Stimulated activated naive B cell treated with anti-CD40 and anti-IgM and Interleukin-4, amounts not matched to agents 10 μg/mL and 1 μg/mL and 100 μg/mL, for 72 hours (primary cell): ENCODE measurements at regions not wholly inside any gene's neighbourhood (a gene's known extent, or its start where the extent isn't known, plus 50 kb on each side); places are given as distances from the start of the nearest gene placed in this dataset.
A peak's percentile ranks its signal among the peaks of the same experiment; 100 is the strongest.
"Not testable (repeated sequence)": the region's sequence is repeated elsewhere in the genome, so short reads cannot be mapped to it uniquely, and the experiment has no call there.

Experiments used
- ATAC-seq, 2 donors: fragments of 150-1000 bp; cut with Tn5 transposase; replicated peaks; 2 replicates each; pipeline ENCODE4 v1.10.0; 2021; ENCODE audit warnings: moderate library complexity in 1 of 2
- DNase-seq: peaks from one replicate; pipeline ENCODE4 v3.0.0; 2021
- H3K27ac Mint-ChIP-seq: one replicate; pipeline ENCODE4 v1.8.0; 2022; ENCODE audit warnings: mild to moderate bottlenecking, mixed read lengths
- H3K27me3 Mint-ChIP-seq, 2 donors: one replicate each; pipeline ENCODE4 v1.8.0; 2022; ENCODE audit warnings: mixed read lengths in 2 of 2
- H3K36me3 Mint-ChIP-seq, 2 donors: one replicate each; pipeline ENCODE4 v1.8.0; 2022; ENCODE audit warnings: mixed read lengths in 2 of 2, mild to moderate bottlenecking in 1 of 2
- H3K4me1 Mint-ChIP-seq, 2 donors: one replicate each; pipeline ENCODE4 v1.8.0; 2022; ENCODE audit warnings: mixed read lengths in 2 of 2, mild to moderate bottlenecking in 1 of 2
- H3K4me3 Mint-ChIP-seq, 2 donors: one replicate each; pipeline ENCODE4 v1.8.0; 2022; ENCODE audit warnings: mild to moderate bottlenecking in 2 of 2, mixed read lengths in 2 of 2, moderate library complexity in 1 of 2
- H3K9me3 Mint-ChIP-seq, 2 donors: one replicate each; pipeline ENCODE4 v1.8.0; 2022; ENCODE audit warnings: mixed read lengths in 2 of 2, mild to moderate bottlenecking in 1 of 2

DNA sequence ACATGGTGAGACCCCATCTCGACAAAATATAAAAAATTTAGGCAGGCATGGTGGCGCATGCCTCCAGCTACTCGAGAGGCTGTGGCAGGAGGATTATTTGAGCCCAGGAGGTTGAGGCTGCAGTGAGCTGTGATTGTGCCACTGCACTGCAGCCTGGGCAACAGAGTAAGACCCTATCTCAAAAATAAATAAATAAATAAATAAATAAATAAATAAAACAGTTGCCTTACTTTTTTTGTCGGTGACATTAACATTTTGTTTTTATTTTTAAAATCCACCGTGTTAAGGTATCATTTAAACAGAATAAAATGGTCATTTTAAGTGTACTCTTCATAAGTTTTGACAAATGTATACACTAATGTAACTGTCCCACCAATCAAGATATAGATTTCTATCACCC is 57.0 kb downstream of the RASL11A start:
- Mint-ChIP-seq H3K4me1 (no peaks in the 10 kb centered on the region), H3K27ac (no peak overlapping the region), H3K9me3 (no peaks in the 10 kb centered on the region), H3K27me3 (peaks cover 13 to 16% of the 10 kb centered on the region in 2 donors), H3K4me3 (no peak overlapping the region), H3K36me3 (no peaks in the 10 kb centered on the region)
- no peak for ATAC-seq
- no peak for DNase-seq

GRCh38 chr13:27329210-27329609 is 58.6 kb downstream of the RASL11A start:
- H3K9me3 Mint-ChIP-seq = no peaks in the 10 kb centered on the region
- no peak overlapping the region for H3K27ac Mint-ChIP-seq
- DNase-seq (no peak), ATAC-seq (no peak)
- no peaks in the 10 kb centered on the region for H3K4me1 Mint-ChIP-seq
- no peak overlapping the region for H3K4me3 Mint-ChIP-seq
- no peaks in the 10 kb centered on the region for H3K36me3 Mint-ChIP-seq
- peaks cover 17 to 21% of the 10 kb centered on the region in 2 donors for H3K27me3 Mint-ChIP-seq

- Mint-ChIP-seq H3K4me3 (no peak overlapping the region), H3K27ac (no peak overlapping the region), H3K27me3 (peaks cover 18 to 23% of the 10 kb centered on the region in 2 donors), H3K9me3 (no peaks in the 10 kb centered on the region), H3K4me1 (peaks cover 0 to 6% of the 10 kb centered on the region in 2 donors), H3K36me3 (no peaks in the 10 kb centered on the region)
- no peak for DNase-seq
- ATAC-seq = no peak
Observed at GRCh38 chr13:27334774-27335435, 64.3 kb downstream of the RASL11A start.

GRCh38 chr13:27336014-27336673 is 65.5 kb downstream of the RASL11A start:
- no peaks in the 10 kb centered on the region for H3K36me3 Mint-ChIP-seq

GRCh38 chr13:27338207-27338606 is 67.6 kb downstream of the RASL11A start:
- Mint-ChIP-seq H3K36me3 (no peaks in the 10 kb centered on the region), H3K4me3 (no peak overlapping the region), H3K4me1 (peaks cover 0 to 6% of the 10 kb centered on the region in 2 donors), H3K9me3 (no peaks in the 10 kb centered on the region), H3K27me3 (peaks cover 15 to 30% of the 10 kb centered on the region in 2 donors), H3K27ac (no peak overlapping the region)
- DNase-seq (no peak), ATAC-seq (no peak)

More at GRCh38 chr13:27336014-27336673, 65.5 kb downstream of the RASL11A start:
- H3K9me3 Mint-ChIP-seq = no peaks in the 10 kb centered on the region
- H3K27ac Mint-ChIP-seq = no peak overlapping the region
- DNase-seq (no peak), ATAC-seq (no peak)
- no peak overlapping the region for H3K4me3 Mint-ChIP-seq
- H3K27me3 Mint-ChIP-seq = peaks cover 20 to 30% of the 10 kb centered on the region in 2 donors
- peaks cover 0 to 6% of the 10 kb centered on the region in 2 donors for H3K4me1 Mint-ChIP-seq

- peaks cover 20 to 30% of the 10 kb centered on the region in 2 donors for H3K27me3 Mint-ChIP-seq
- H3K9me3 Mint-ChIP-seq = no peaks in the 10 kb centered on the region
- H3K4me3 Mint-ChIP-seq = no peak overlapping the region
- H3K27ac Mint-ChIP-seq = no peak overlapping the region
- no peaks in the 10 kb centered on the region for H3K36me3 Mint-ChIP-seq
- H3K4me1 Mint-ChIP-seq = peaks cover 0 to 6% of the 10 kb centered on the region in 2 donors
- ATAC-seq (peak in 1 of 2 donors; percentile 56), DNase-seq (no peak)
Observed at GRCh38 chr13:27338816-27339215, 68.2 kb downstream of the RASL11A start.

DNA sequence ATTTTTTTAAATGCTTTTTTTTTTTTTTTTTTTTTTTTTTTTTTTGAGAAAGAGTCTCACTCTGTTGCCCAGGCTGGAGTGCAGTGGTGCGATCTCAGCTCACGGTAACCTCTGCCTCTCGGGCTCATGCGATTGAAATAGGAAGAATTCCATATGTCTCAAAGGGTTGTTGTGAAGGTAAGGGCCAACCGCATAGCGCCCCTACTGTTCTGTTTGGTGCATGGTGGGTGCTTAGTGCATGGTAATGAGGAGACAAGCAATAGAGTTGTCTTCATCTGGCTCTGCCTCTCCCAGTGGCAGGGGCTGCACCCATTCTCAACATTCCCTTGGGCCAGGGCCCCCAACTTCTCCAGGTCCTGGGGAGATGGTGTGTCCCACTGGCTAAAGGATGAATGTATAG is 68.7 kb downstream of the RASL11A start:
- peak; percentile 81 to 87 for ATAC-seq
- DNase-seq = no peak
- Mint-ChIP-seq H3K4me3 (no peak overlapping the region), H3K36me3 (no peaks in the 10 kb centered on the region), H3K27ac (no peak overlapping the region), H3K4me1 (peaks cover 0 to 6% of the 10 kb centered on the region in 2 donors), H3K9me3 (no peaks in the 10 kb centered on the region), H3K27me3 (peaks cover 24 to 30% of the 10 kb centered on the region in 2 donors)

DNA sequence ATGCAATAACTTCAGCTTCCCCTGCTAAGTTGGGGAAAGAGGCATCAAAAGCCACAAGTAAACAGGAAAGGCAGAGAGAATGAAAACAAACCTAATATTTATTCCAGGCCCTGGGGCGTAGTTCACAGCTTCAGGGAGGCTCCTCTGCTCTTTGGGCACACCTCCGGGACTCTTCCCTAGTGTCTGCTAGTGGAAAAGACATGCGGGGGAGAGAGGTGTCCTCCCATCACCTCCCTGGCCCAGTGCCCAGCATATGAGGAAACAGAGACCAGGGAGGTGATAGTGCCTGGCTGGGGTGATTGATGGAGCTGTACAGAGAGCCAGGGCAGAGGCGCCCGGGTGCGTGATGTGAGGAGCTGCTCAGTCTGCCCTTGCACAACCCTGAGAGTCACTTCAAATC is 71.0 kb downstream of the RASL11A start:
- DNase-seq (no peak), ATAC-seq (no peak)
- Mint-ChIP-seq H3K27ac (no peak overlapping the region), H3K27me3 (peaks cover 37 to 44% of the 10 kb centered on the region in 2 donors), H3K4me3 (no peak overlapping the region), H3K4me1 (peaks cover 0 to 6% of the 10 kb centered on the region in 2 donors), H3K36me3 (no peaks in the 10 kb centered on the region), H3K9me3 (no peaks in the 10 kb centered on the region)

GRCh38 chr13:27347211-27347772 is 76.7 kb downstream of the RASL11A start:
- H3K27me3 Mint-ChIP-seq = peaks cover 37 to 55% of the 10 kb centered on the region in 2 donors
- H3K36me3 Mint-ChIP-seq = no peaks in the 10 kb centered on the region
- peaks cover 14% of the 10 kb centered on the region in 2 donors for H3K4me1 Mint-ChIP-seq
- no peak overlapping the region for H3K27ac Mint-ChIP-seq
- H3K4me3 Mint-ChIP-seq = no peak overlapping the region
- DNase-seq (no peak), ATAC-seq (no peak)
- H3K9me3 Mint-ChIP-seq = peaks cover 5 to 8% of the 10 kb centered on the region in 2 donors

DNA sequence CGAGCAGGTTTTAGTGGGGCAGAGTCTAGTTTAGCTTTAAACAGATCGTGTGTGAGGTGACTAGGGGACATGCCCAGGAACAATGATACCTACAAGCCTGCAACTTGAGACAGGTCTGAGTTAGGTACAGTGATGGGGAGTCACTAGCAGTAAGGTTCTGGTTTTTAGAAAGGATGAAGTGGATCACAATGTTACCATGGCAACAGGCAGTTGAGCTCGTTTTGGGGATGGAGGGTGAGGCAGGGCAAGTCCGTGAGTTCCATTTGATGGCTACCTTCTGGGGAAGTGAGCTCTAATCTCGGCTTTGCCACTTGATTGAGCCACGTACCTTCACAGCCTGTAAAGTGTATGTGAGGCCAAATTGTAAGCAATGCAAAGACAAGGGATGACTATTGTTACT is 76.0 kb upstream of the GTF3A start:
- Mint-ChIP-seq H3K9me3 (peaks cover 5 to 8% of the 10 kb centered on the region in 2 donors), H3K27ac (no peak overlapping the region), H3K36me3 (no peaks in the 10 kb centered on the region), H3K4me3 (no peak overlapping the region), H3K27me3 (peaks cover 35 to 56% of the 10 kb centered on the region in 2 donors), H3K4me1 (peaks cover 14 to 19% of the 10 kb centered on the region in 2 donors)
- ATAC-seq (no peak), DNase-seq (no peak)

GRCh38 chr13:27349458-27349857 is 75.0 kb upstream of the GTF3A start:
- ATAC-seq (no peak), DNase-seq (no peak)
- H3K4me3 Mint-ChIP-seq = no peak overlapping the region
- H3K27ac Mint-ChIP-seq = no peak overlapping the region
- H3K36me3 Mint-ChIP-seq = no peaks in the 10 kb centered on the region
- H3K9me3 Mint-ChIP-seq = peaks cover 5 to 8% of the 10 kb centered on the region in 2 donors
- peaks cover 14 to 19% of the 10 kb centered on the region in 2 donors for H3K4me1 Mint-ChIP-seq
- peaks cover 26 to 55% of the 10 kb centered on the region in 2 donors for H3K27me3 Mint-ChIP-seq

GRCh38 chr13:27350825-27351224 is 73.6 kb upstream of the GTF3A start:
- not testable (repeated sequence) for ATAC-seq, H3K27ac Mint-ChIP-seq, H3K4me3 Mint-ChIP-seq, DNase-seq, H3K36me3 Mint-ChIP-seq, H3K9me3 Mint-ChIP-seq
- Mint-ChIP-seq H3K27me3 (peaks cover 15 to 46% of the 10 kb centered on the region in 2 donors), H3K4me1 (peaks cover 14 to 19% of the 10 kb centered on the region in 2 donors)

GRCh38 chr13:27352698-27353097 is 71.7 kb upstream of the GTF3A start:
- Mint-ChIP-seq H3K4me1 (peaks cover 8 to 13% of the 10 kb centered on the region in 2 donors), H3K36me3 (no peaks in the 10 kb centered on the region), H3K4me3 (no peak overlapping the region), H3K9me3 (peaks cover 5 to 8% of the 10 kb centered on the region in 2 donors), H3K27me3 (peaks cover 17 to 45% of the 10 kb centered on the region in 2 donors), H3K27ac (no peak overlapping the region)
- ATAC-seq = peak in 1 of 2 donors; percentile 11
- DNase-seq = no peak

GRCh38 chr13:27353166-27353583 is 71.2 kb upstream of the GTF3A start:
- H3K27me3 Mint-ChIP-seq = peaks cover 16 to 45% of the 10 kb centered on the region in 2 donors
- no peak overlapping the region for H3K4me3 Mint-ChIP-seq

More at GRCh38 chr13:27353166-27353583, 71.2 kb upstream of the GTF3A start:
- H3K27ac Mint-ChIP-seq = no peak overlapping the region
- DNase-seq (peak; percentile 4), ATAC-seq (peak; percentile 49 to 94)
- H3K4me1 Mint-ChIP-seq = peaks cover 3 to 8% of the 10 kb centered on the region in 2 donors
- H3K36me3 Mint-ChIP-seq = no peaks in the 10 kb centered on the region
- H3K9me3 Mint-ChIP-seq = peaks cover 5 to 8% of the 10 kb centered on the region in 2 donors
